IMR-90 (cell line): ENCODE measurements at regions not wholly inside any gene's neighbourhood (a gene's known extent, or its start where the extent isn't known, plus 50 kb on each side); places are given as distances from the start of the nearest gene placed in this dataset.
A peak's percentile ranks its signal among the peaks of the same experiment; 100 is the strongest.

Source experiments
- ATAC-seq: fragments of 200-7000 bp; cut with Tn5 transposase; 2 replicates; pipeline ENCODE4 v1.9.1; 2020; ENCODE audit warnings: low read depth, mild to moderate bottlenecking, moderate library complexity
- BruUV-seq: library from RNA; stranded (reverse); fragments of 400-500 nt; replicated peaks from 2 replicates; lab custom pipeline; 2021; lab: Mats Ljungman, UMichigan
- CTCF ChIA-PET: fragments of 300-600 bp; formaldehyde crosslinking; extraction: SDS; loops from one replicate; lab custom pipeline; 2021; ENCODE audit warnings: antibody characterized with exemption; lab: Yijun Ruan, JAX
- POLR2A ChIA-PET: fragments of 300-600 bp; sonication (Branson Sonifier 250); formaldehyde crosslinking; loops from one replicate; lab custom pipeline; 2022; ENCODE audit warnings: antibody characterized with exemption; ENCODE audit not compliant: unreplicated experiment; lab: Charles Lee
- DNase-seq: peaks from one replicate; pipeline ENCODE4 v3.0.0; 2013
- H2AFZ ChIP-seq: replicated peaks from 2 replicates; pipeline ENCODE3; 2013; ENCODE audit warnings: low read length, mild to moderate bottlenecking; ENCODE audit not compliant: poor library complexity
- H2AK5ac ChIP-seq: 2 replicates; pipeline ENCODE4 v1.6.1; 2013; ENCODE audit warnings: low read depth, low read length, inconsistent platforms
- H2AK9ac ChIP-seq: replicated peaks from 2 replicates; pipeline ENCODE3; 2013; ENCODE audit warnings: mild to moderate bottlenecking, low read depth, low read length, moderate library complexity; ENCODE audit not compliant: poor library complexity
- H2BK120ac ChIP-seq: 2 replicates; pipeline ENCODE4 v1.6.1; 2013; ENCODE audit warnings: low read depth, low read length, inconsistent platforms
- H2BK15ac ChIP-seq: 3 replicates; pipeline ENCODE4 v1.6.1; 2013; ENCODE audit warnings: low read depth, low read length, inconsistent platforms
- H2BK20ac ChIP-seq: 2 replicates; pipeline ENCODE4 v1.6.1; 2013; ENCODE audit warnings: low read depth, mild to moderate bottlenecking, inconsistent platforms, low read length, moderate library complexity
- H2BK5ac ChIP-seq: 2 replicates; pipeline ENCODE4 v1.6.1; 2013; ENCODE audit warnings: mild to moderate bottlenecking, low read depth, low read length, inconsistent platforms; ENCODE audit not compliant: poor library complexity, severe bottlenecking
- H3K14ac ChIP-seq: replicated peaks from 2 replicates; pipeline ENCODE4 v1.6.1; 2013; ENCODE audit warnings: low read depth, low read length, inconsistent platforms
- H3K18ac ChIP-seq: 2 replicates; pipeline ENCODE4 v1.6.1; 2013; ENCODE audit warnings: low read depth, low read length, control low read depth
- H3K23ac ChIP-seq: 2 replicates; pipeline ENCODE4 v1.6.1; 2013; ENCODE audit warnings: low read depth, low read length, inconsistent platforms
- H3K27ac ChIP-seq: 2 replicates; pipeline ENCODE4 v1.5.1; 2013; ENCODE audit warnings: mild to moderate bottlenecking, control low read depth, low read length; ENCODE audit not compliant: insufficient read depth
- H3K27me3 ChIP-seq: 2 replicates; pipeline ENCODE4 v1.6.1; 2013; ENCODE audit warnings: low read length; ENCODE audit not compliant: control insufficient read depth, insufficient read depth
- H3K36me3 ChIP-seq: 2 replicates; pipeline ENCODE4 v1.6.1; 2013; ENCODE audit warnings: low read length, mixed read lengths; ENCODE audit not compliant: control insufficient read depth, insufficient read depth
- H3K4ac ChIP-seq: 2 replicates; pipeline ENCODE4 v1.6.1; 2013; ENCODE audit warnings: low read depth, low read length, inconsistent platforms
- H3K4me1 ChIP-seq: 2 replicates; pipeline ENCODE4 v1.6.1; 2013; ENCODE audit warnings: low read length, mixed read lengths; ENCODE audit not compliant: control insufficient read depth, insufficient read depth
- H3K4me2 ChIP-seq: 2 replicates; pipeline ENCODE4 v1.6.1; 2013; ENCODE audit warnings: low read depth, mild to moderate bottlenecking, control low read depth, low read length, moderate library complexity
- H3K4me3 ChIP-seq: 2 replicates; pipeline ENCODE4 v1.5.1; 2013; ENCODE audit warnings: low read depth, mild to moderate bottlenecking, control low read depth, low read length, moderate library complexity; ENCODE audit not compliant: insufficient read depth
- H3K56ac ChIP-seq: 2 replicates; pipeline ENCODE4 v1.6.1; 2013; ENCODE audit warnings: low read length, inconsistent platforms; ENCODE audit not compliant: insufficient read depth; ENCODE audit errors: extremely low read depth
- H3K79me1 ChIP-seq, 2 experiments: 2 replicates each; pipeline ENCODE4 v1.6.1; 2013; ENCODE audit warnings: low read length in 2 of 2, inconsistent platforms in 1 of 2, low read depth in 1 of 2
- H3K9ac ChIP-seq: 2 replicates; pipeline ENCODE4 v1.6.1; 2013; ENCODE audit warnings: low read depth, low read length, control low read depth
- H3K9me1 ChIP-seq: 2 replicates; pipeline ENCODE4 v1.6.1; 2013; ENCODE audit warnings: low read length, inconsistent platforms; ENCODE audit not compliant: insufficient read depth
- H3K9me3 ChIP-seq: 2 replicates; pipeline ENCODE4 v1.6.1; 2013; ENCODE audit warnings: low read length; ENCODE audit not compliant: control insufficient read depth, insufficient read depth
- H4K20me1 ChIP-seq: 2 replicates; pipeline ENCODE4 v1.6.1; 2013; ENCODE audit warnings: low read length, inconsistent platforms; ENCODE audit not compliant: insufficient read depth
- H4K5ac ChIP-seq: 2 replicates; pipeline ENCODE4 v1.6.1; 2013; ENCODE audit warnings: mild to moderate bottlenecking, low read depth, low read length, control low read depth
- H4K8ac ChIP-seq, 2 experiments: 2 replicates each; pipeline ENCODE4 v1.6.1; 2013; ENCODE audit warnings: low read depth in 2 of 2, low read length in 2 of 2, control low read depth in 1 of 2, inconsistent platforms in 1 of 2
- H4K91ac ChIP-seq: 2 replicates; pipeline ENCODE4 v1.6.1; 2013; ENCODE audit warnings: low read depth, low read length, inconsistent platforms; ENCODE audit not compliant: insufficient read depth
- MAZ ChIP-seq: IDR thresholded peaks from 2 replicates; pipeline ENCODE4 v1.6.1; 2012; ENCODE audit warnings: low read depth, mild to moderate bottlenecking, low read length, improper control_type of control experiment, moderate library complexity, borderline replicate concordance
- WGBS, 2 experiments: methylation state at CpG; one replicate each; pipeline versions ENCODE4 v1.1.5 to v1.1.7; 2013; ENCODE audit warnings: missing lambda C conversion rate in 2 of 2; ENCODE audit not compliant: insufficient read length in 1 of 2; ENCODE audit errors: extremely low coverage in 2 of 2; 5-methylcytosine and 5-hydroxymethylcytosine counted together
- dilution Hi-C: fragments of 300-500 bp; cut with HindIII; formaldehyde crosslinking; loops from one replicate; pipeline ENCODE4 v1.14.3; 2018; ENCODE audit warnings: low sequenced_read_pairs; ENCODE audit not compliant: unreplicated experiment
- in situ Hi-C: fragments of 300-500 bp; cut with MboI; formaldehyde crosslinking; loops from 3 replicates; pipeline ENCODE4 v1.14.3; 2019; ENCODE audit warnings: low sequenced_read_pairs, inconsistent platforms, mixed read lengths
- intact Hi-C: fragments of 100-400 bp; cut with micrococcal nuclease; formaldehyde crosslinking; loops from 2 replicates; pipeline ENCODE4 v1.10.0; 2022

DNA sequence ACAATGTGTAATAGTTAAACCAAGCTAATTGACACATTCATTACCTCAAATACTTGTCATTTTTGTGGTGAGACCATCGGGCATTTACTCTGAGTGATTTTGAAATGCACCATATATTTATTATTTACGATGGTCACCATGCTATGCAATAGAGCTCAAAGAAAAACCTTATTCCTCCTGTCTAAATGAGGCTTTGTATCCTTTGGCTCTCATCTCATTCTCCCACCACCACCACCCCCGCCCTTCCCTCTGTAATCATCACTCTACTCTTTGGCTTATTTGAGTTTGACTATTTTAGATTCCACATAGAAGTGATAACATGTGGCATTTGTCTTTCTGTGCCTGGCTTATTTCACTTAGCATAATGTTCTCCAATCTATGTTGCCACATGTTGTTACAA, 124.9 kb downstream of the CYSLTR2 start:
- POLR2A ChIA-PET, result no interaction called here

More for the DNA sequence above, 124.9 kb downstream of the CYSLTR2 start:
- Histone ChIP-seq H3K4me3 (no peak overlapping the region), H3K9ac (no peak overlapping the region), H3K56ac (no peak overlapping the region), H3K4me1 (peaks cover 24% of the 10 kb centered on the region), H3K27ac (no peak overlapping the region), H3K23ac (no peak overlapping the region), H4K5ac (no peak overlapping the region), H2BK20ac (no peak overlapping the region), H2BK120ac (no peak overlapping the region), H4K8ac (no peak overlapping the region), H2BK5ac (no peak overlapping the region), H4K91ac (no peak overlapping the region), H3K9me1 (peaks cover 13% of the 10 kb centered on the region), H3K4me2 (no peak overlapping the region), H2AK5ac (no peak overlapping the region), H4K20me1 (no peaks in the 10 kb centered on the region), H2AK9ac (no peak overlapping the region), H3K14ac (no peak overlapping the region), H3K79me1 (0 out of 4 replicates have a peak, but pooled peaks cover 0 to 3% of the 10 kb centered on the region in 2 experiments), H3K9me3 (no peaks in the 10 kb centered on the region), H3K36me3 (no peaks in the 10 kb centered on the region), H2AFZ (no peak overlapping the region), H3K27me3 (no peaks in the 10 kb centered on the region), H3K18ac (0 out of 2 replicates have a peak overlapping the region, but pooled peaks have one; percentile 16), H3K4ac (no peak overlapping the region), H2BK15ac (no peak overlapping the region)
- no peak for ATAC-seq
- BruUV-seq, result no TSS peak
- in situ Hi-C loops (no loop called here), dilution Hi-C loops (no loop called here), intact Hi-C loops (loop anchor here (10.0 kb wide), 1 partner anchor 336 kb away; no protein-coding TSS in a partner anchor)
- no CpG with 5 or more reads among the region's 3 CpGs for WGBS, 2 experiments
- TF ChIP-seq MAZ, result no peak
- CTCF ChIA-PET, result no interaction called here
- no peak for DNase-seq
